ENCODE measurements at regions not wholly inside any gene's neighbourhood (a gene's known extent, or its start where the extent isn't known, plus 50 kb on each side); places are given as distances from the start of the nearest gene placed in this dataset.

GRCh38 chr2:60319031-60319547 lies 234.4 kb downstream of the BCL11A start:
- no peak for DNase-seq

GRCh38 chr2:60318544-60318943 lies 234.9 kb downstream of the BCL11A start:
- DNase-seq: no peak

- no peak for DNase-seq
Observed at GRCh38 chr2:60317844-60318243, 235.6 kb downstream of the BCL11A start.

- no peak for DNase-seq
Observed at GRCh38 chr2:60317034-60317386, 236.4 kb downstream of the BCL11A start.

- DNase-seq: no peak
Observed at GRCh38 chr2:60316381-60317033, 236.9 kb downstream of the BCL11A start.

- no peak for DNase-seq
Observed at GRCh38 chr2:60313470-60314172, 239.8 kb downstream of the BCL11A start.

DNA sequence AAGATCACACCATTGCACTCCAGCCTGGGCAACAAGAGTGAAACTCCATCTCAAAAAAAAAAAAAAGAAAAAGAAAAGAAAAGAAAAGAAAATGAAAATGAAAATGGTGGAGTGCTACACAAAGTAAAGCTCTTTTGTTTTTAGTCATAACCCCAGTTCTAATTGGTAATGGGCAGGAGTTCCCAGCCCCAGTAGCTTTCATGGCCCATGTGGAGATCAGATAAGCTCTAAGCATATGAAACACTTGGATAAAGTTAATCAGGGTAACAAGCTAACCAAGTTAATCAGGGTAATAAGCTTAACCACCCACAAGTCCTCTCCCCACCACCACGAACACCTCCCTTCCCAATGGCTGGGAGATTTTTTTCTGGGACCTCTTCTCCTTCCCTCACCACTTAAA lies 240.8 kb downstream of the BCL11A start:
- no peak for DNase-seq

- no peak for DNase-seq
Observed at GRCh38 chr2:60311524-60311923, 241.9 kb downstream of the BCL11A start.

DNA sequence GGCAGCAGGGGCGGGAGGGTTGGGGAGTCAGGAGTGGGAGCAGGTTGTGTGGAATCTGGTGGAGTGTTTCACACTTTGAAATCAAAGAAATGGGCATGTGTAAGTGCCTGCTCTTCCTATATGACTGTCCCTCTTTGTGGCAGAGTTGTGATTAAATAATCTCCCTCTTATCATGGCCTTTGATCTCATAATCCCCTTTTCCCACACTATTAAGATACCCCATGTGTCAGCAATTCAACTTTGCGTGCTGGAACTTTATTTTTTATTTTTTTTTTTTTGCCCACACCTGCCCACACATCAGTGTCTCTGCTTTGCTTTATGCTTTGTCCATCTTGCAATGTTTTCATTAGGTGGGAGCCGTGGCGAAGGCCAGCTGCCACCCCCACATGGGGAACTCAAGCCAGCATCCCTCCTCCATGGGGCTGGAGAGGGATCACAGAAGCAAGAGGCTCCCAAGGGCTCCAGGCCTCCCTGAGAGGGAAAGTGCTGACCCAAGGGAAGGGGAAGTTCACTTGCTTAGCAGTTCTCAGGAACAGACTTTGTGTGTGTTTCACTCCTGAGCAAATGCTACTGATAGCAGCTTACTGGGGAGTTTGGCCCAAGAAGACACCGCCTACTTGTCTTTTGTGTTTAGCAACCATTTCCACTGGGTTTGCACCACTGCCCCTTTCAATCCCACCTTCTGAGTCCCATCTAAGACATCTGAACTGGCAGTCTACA lies 243.4 kb downstream of the BCL11A start:
- DNase-seq: no peak

GRCh38 chr2:60309336-60309735 lies 244.1 kb downstream of the BCL11A start:
- DNase-seq: no peak

DNA sequence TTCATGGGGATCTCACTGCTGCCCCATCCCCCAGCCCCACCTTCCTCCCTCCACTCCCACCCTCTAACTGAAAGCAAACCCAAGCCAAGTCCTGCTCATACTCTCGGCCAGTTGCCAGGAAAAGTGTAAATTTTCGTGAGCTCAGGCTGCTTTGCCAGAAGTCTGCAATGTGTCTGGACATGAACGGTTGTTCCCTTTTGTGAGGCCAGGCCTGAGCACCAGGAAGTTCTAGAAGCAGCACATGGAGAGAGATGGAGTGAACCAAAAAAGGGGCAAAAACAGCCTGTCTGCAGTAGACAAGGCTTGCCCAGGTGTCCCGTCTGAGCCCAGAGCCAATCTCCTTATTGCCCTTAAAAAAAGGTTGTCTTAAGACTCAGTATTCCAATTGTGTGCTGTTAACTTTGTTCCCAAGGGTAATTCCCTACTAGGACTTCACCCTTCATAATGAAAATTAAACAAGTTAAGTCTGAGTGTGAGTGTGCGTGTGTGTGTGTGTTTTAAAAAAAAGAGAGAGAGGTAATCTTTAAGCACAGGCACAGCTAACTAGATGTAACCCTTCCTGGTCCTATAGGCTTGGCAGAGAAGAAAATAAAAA lies 247.1 kb downstream of the BCL11A start:
- no peak for DNase-seq

DNA sequence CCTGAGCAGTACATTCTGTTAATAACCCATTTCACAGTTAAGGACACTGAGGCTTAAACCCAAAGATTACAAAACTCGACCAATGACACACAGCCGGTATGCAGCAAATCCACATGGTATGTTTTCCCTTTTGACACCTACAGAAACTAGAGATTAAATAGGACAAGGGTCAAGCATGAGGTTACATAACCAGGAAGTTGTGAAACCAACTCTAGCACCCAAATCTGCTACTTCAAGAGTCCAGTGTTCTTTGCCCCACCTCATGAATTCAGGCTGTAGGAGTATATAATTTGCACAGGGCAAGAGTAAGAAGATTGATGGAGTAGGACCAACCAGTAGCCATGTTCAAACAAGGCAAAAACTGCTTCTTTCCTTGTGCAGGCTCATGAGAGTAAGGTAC lies 249.8 kb downstream of the BCL11A start:
- DNase-seq: no peak

DNA sequence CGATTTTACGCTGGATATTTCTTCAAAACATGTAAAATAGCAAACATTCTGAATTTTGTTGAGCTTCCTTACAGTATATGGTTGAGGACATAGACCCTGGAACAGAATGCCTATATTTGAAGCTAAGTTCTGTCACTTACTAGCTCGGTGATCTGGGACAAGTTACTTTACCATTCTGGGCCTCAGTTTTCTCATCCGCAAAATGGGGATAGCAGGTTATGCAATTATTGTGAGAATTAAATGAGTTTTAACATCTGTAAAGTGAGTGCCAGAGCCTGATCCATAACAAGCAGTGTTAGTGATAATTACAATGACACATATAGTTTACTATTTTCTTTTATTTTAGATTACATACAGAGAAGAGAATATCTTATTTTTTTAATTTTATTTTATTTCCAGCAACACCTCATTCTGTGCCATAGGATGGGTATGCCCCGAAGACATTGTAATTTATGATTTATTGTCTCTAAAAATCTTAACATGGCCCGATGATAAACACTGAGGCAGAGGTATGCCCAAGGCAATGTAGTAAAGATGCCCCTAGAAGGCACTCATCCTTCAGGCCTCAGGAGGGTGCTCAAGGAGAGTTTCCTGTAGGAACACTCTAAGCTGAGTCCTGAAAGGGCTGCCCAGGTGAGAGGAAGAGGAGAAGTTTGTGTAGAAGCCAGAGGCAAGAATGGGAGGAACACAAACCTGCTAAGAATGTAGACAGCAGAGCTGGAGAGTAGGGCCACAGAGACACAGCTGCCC lies 250.9 kb downstream of the BCL11A start:
- DNase-seq: no peak

DNA sequence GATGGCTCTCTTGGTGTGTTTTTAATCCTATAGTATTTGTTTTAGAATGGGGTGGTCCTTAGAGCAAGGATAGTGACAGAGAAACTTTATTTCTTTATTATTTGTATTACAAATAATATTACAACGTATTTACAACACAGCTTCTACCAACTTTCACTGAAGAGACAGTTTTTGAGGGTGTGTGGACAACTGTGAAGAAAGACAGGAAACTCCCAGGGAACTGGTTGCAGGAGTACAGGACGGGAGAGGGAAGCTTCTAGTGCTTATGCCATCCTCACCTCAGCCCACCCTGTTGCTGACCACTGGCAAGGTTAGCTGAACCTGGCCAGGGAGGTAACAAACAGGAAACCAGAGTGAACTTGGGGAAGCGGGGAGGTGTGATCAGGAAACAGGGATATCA lies 251.7 kb downstream of the BCL11A start:
- DNase-seq: no peak

DNA sequence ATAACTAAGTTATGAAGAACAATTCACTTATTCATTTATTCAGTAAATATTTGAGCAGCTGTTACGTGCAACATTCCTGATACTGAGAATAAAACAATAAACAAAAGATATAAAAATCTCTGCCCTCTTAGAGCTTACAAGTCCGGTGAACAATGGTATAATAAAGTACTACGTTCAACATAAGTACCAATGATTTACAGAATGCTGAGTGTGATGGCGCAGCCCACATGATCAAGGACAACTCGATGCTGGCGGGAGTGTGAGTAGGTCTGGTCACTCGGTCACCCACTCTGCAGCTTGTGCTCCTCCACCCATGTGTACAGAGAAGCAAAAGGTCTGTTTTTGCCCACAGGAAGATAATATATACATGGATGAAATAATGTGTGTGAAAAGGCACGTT lies 254.3 kb downstream of the BCL11A start:
- DNase-seq: no peak

DNA sequence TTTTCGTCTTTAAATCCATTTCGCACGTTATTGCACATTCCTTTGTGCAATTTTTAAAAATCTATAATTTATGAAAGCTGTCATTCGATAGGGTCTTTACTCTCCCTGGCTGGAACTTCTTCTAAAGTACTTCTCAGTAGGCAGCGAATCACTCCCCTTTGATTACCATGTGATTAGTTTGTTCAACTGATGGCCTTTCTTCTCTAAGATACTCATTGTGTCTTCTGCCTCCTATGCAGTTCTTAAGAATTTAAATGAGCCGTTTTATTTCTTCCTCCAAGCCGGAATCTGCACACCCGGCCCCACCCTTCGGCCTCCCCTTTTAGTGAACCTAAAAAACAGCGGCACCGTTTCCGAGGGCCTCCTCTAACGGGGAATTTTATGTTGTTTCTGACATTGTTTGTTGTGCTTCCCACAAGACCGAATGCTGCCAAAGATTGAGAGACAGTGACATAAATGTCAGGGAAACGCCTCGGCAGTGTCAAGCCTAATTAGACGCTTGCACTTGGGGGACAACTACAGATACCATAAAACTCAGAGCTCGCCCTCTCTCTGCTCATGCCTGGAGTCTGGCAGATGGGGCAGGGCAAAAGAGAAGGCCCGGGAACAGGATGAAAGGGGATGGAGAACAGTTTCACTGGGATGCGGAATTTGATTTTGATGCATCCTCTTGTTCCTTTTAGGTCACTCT lies 255.3 kb downstream of the BCL11A start:
- DNase-seq: no peak

DNA sequence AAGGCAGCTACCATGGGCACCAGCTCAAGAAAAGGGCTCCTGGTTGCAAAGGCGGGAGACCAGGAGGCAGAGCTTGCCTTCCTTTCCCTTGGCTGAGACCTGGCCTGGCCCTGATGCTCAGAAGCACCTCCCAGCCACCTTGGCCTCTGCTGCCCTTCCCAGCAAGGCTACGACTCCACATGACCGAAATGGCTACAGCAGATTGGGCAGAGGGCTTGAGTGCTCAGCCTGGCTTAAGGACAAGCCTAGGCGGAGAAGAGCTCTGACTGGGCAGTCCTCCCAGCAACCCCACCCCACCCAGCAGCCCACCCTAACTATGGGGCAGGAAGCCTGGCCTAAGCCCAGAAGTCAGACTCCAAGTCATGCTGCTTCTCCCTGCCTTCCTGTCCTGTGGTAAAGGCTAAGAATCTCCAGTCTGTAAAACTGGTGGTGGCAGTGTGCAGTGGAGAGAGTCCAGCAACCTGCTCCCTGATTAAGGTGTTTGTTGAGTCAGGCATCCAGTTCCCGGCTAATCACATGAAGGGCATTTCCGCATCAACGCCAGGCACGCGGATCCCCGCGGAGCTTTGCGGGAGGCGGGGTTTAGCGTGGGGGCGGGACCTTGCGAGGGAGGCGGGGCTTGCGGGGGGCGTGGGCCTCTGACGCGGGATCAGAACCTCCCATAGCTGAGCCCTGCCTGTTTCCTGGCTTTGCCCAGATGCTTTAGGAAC lies 256.0 kb downstream of the BCL11A start:
- no peak for DNase-seq

- DNase-seq: no peak
Observed at GRCh38 chr2:60296219-60296955, 257.1 kb downstream of the BCL11A start.

DNA sequence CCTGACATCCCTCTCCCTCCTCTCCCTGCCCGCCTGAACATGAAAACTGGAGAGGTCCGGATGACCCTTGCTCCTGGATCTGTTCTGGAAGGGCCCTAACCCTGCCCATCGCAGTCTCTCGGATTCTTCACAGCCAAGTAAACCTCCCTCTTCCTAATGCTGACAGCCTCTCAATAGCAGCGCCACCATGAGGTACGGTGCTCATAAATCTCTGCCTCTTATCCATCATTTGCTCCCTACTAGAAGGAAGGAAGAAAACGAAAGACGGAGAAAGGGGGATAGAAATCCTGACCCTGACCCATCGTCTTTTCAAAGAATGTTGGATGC lies 257.9 kb downstream of the BCL11A start:
- no peak for DNase-seq

GRCh38 chr2:60294901-60295635 lies 258.4 kb downstream of the BCL11A start:
- no peak for DNase-seq

Data from stimulated activated CD4-positive, alpha-beta T cell treated with anti-CD3 and anti-CD28 coated beads, Interleukin-4, amount 100 ng/mL, for 1 hour (primary cell).